Erythroblast (primary cell): ENCODE measurements at regions not wholly inside any gene's neighbourhood (a gene's known extent, or its start where the extent isn't known, plus 50 kb on each side); places are given as distances from the start of the nearest gene placed in this dataset.

Experiments
- GATA1 ChIP-seq: IDR thresholded peaks from 2 replicates; pipeline ENCODE4 v1.6.1; 2011; ENCODE audit warnings: low read depth, mild to moderate bottlenecking, control low read depth, low read length, moderate library complexity
- POLR2A ChIP-seq: IDR thresholded peaks from 2 replicates; pipeline ENCODE4 v1.6.1; 2011; ENCODE audit warnings: mild to moderate bottlenecking, low read length

DNA sequence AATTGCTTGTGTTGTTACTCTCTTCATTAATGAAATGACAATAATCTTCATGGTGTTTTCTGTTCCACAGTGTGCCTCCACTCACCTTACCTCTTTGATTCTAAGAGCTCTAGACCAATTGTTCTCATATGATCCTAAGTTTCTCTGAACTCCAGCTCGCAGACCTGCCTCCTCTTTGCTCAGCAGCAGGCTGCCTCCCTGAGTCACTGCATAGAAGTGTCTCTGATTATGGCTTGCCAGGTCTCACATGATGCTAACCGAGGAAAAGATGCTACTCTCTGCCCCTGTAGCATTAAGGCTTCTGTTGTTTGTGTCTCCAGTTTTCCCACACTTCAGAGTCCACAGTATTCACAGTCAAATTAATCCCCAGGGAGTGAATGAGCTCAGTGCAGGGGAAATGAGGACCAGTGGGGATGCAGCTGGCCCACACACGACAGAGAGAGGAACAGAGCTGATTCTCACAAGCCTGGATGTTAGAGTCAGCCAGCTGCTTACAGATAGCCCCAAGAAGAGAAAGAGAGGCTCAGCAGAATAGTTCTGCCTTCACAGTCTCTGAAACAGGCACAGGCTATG, 145.9 kb upstream of the EGR2 start:
- TF ChIP-seq POLR2A (no peak), GATA1 (no peak)
